Loucy (cell line): ENCODE measurements at regions not wholly inside any gene's neighbourhood (a gene's known extent, or its start where the extent isn't known, plus 50 kb on each side); places are given as distances from the start of the nearest gene placed in this dataset.

Experiments used
- CTCF ChIP-seq: fragments of 200-600 bp; sonication (generic); conservative IDR thresholded peaks from 2 replicates; pipeline ENCODE4 v1.5.1; 2014; ENCODE audit warnings: mild to moderate bottlenecking, antibody characterized with exemption, low read length
- EZH2phosphoT487 ChIP-seq: fragments of 200-600 bp; IDR thresholded peaks from 2 replicates; pipeline ENCODE4 v1.6.1; 2018; ENCODE audit warnings: antibody characterized with exemption, mild to moderate bottlenecking, moderate library complexity, borderline replicate concordance

GRCh38 chr10:8396675-8397074 is 342.2 kb downstream of the GATA3 start:
- TF ChIP-seq CTCF (no peak), EZH2phosphoT487 (no peak)
